Endothelial cell of umbilical vein (primary cell): ENCODE measurements at regions not wholly inside any gene's neighbourhood (a gene's known extent, or its start where the extent isn't known, plus 50 kb on each side); places are given as distances from the start of the nearest gene placed in this dataset.

Experiments
- BruUV-seq: library from RNA; stranded (reverse); fragments of 400-500 nt; replicated peaks from 2 replicates; lab custom pipeline; 2021; lab: Mats Ljungman, UMichigan
- CTCF ChIA-PET: fragments of 300-600, 350-600 bp; sonication (Branson Sonifier 250); formaldehyde crosslinking; loops from one replicate; lab custom pipeline; 2021; ENCODE audit warnings: antibody characterized with exemption, inconsistent platforms; lab: Charles Lee
- POLR2A ChIA-PET: fragments of 300-600, 350-600 bp; sonication (Branson Sonifier 250); formaldehyde crosslinking; loops from one replicate; lab custom pipeline; 2021; ENCODE audit warnings: antibody characterized with exemption, inconsistent platforms; lab: Charles Lee
- DNase-seq: peaks from one replicate; pipeline ENCODE4 v3.0.0-alpha.2; 2011; ENCODE audit warnings: low read depth, low spot score
- FAIRE-seq: peaks from 2 replicates; lab custom pipeline; 2011; peaks lifted over from hg19 to GRCh38; lab: Jason Lieb, UNC
- H2AFZ ChIP-seq: 2 replicates; pipeline ENCODE4 v1.6.0; 2012; ENCODE audit warnings: low read depth, low read length, control low read depth, inconsistent platforms
- H3K27ac ChIP-seq: 2 replicates; pipeline ENCODE4 v1.5.1; 2011; ENCODE audit warnings: low read depth, mild to moderate bottlenecking, control low read depth, low read length, moderate library complexity; ENCODE audit not compliant: insufficient read depth
- H3K27me3 ChIP-seq, 2 experiments: 2 replicates each; pipeline versions ENCODE4 v1.6.0 to v1.6.1; 2011; ENCODE audit warnings: low read length in 2 of 2, mixed read lengths in 1 of 2; ENCODE audit not compliant: control insufficient read depth in 2 of 2, insufficient read depth in 2 of 2
- H3K36me3 ChIP-seq, 2 experiments: 2 replicates in 1 of 2; 3 replicates in 1 of 2; pipeline ENCODE4 v1.5.1; 2011; ENCODE audit warnings: low read length in 2 of 2, mild to moderate bottlenecking in 1 of 2, moderate library complexity in 1 of 2; ENCODE audit not compliant: control insufficient read depth in 2 of 2, insufficient read depth in 2 of 2; ENCODE audit errors: extremely low read depth in 1 of 2
- H3K4me1 ChIP-seq: 3 replicates; pipeline ENCODE4 v1.5.1; 2011; ENCODE audit warnings: mild to moderate bottlenecking, low read length; ENCODE audit not compliant: control insufficient read depth, insufficient read depth; ENCODE audit errors: extremely low read depth
- H3K4me2 ChIP-seq: 2 replicates; pipeline ENCODE4 v1.6.1; 2011; ENCODE audit warnings: low read length, control low read depth, mixed read lengths; ENCODE audit not compliant: insufficient read depth
- H3K4me3 ChIP-seq, 3 experiments: fragments of 200-600 bp in 1 of 3; sonication (generic), shearing (Covaris generic) in 1 of 3; replicated peaks in 1 of 3; 2 replicates each; pipeline ENCODE4 v1.5.1; 2011 to 2016; ENCODE audit warnings: control low read depth in 3 of 3, low read length in 3 of 3, mild to moderate bottlenecking in 2 of 3, inconsistent platforms in 1 of 3, low read depth in 1 of 3, moderate library complexity in 1 of 3; ENCODE audit not compliant: insufficient read depth in 1 of 3
- H3K79me2 ChIP-seq: 2 replicates; pipeline ENCODE4 v1.6.0; 2012; ENCODE audit warnings: low read length, inconsistent platforms; ENCODE audit not compliant: control insufficient read depth, insufficient read depth
- H3K9ac ChIP-seq: replicated peaks from 2 replicates; pipeline ENCODE3; 2011; ENCODE audit warnings: low read length, control low read depth; ENCODE audit not compliant: insufficient read depth; ENCODE audit errors: extremely low read depth
- H3K9me1 ChIP-seq: replicated peaks from 3 replicates; pipeline ENCODE4 v1.6.0; 2011; ENCODE audit warnings: mild to moderate bottlenecking, low read length; ENCODE audit not compliant: control insufficient read depth, insufficient read depth; ENCODE audit errors: extremely low read depth
- H3K9me3 ChIP-seq: replicated peaks from 2 replicates; pipeline ENCODE4 v1.5.1; 2012; ENCODE audit warnings: low read length, inconsistent platforms; ENCODE audit not compliant: control insufficient read depth, insufficient read depth
- H4K20me1 ChIP-seq: replicated peaks from 2 replicates; pipeline ENCODE3; 2011; ENCODE audit warnings: mild to moderate bottlenecking, low read length; ENCODE audit not compliant: control insufficient read depth, insufficient read depth; ENCODE audit errors: extremely low read depth
- CTCF ChIP-seq, 2 donors: IDR thresholded peaks; 1 replicate in 1 of 2; 2 replicates in 1 of 2; pipeline ENCODE4 v1.5.1; 2011; ENCODE audit warnings: low read length in 2 of 2, mild to moderate bottlenecking in 2 of 2, moderate library complexity in 2 of 2, control low read depth in 1 of 2, inconsistent platforms in 1 of 2, low read depth in 1 of 2; ENCODE audit not compliant: insufficient read depth in 1 of 2; ENCODE audit errors: extremely low read depth in 1 of 2
- EZH2 ChIP-seq: IDR thresholded peaks from 2 replicates; pipeline ENCODE4 v1.6.1; 2012; ENCODE audit warnings: borderline replicate concordance, low read depth, mild to moderate bottlenecking, moderate library complexity, low read length, inconsistent platforms; ENCODE audit not compliant: severe bottlenecking
- FOS ChIP-seq: IDR thresholded peaks from 2 replicates; pipeline ENCODE4 v1.6.1; 2011; ENCODE audit warnings: mild to moderate bottlenecking, low read length, moderate library complexity, borderline replicate concordance; ENCODE audit not compliant: insufficient read depth
- GATA2 ChIP-seq: IDR thresholded peaks from 2 replicates; pipeline ENCODE4 v1.7.0; 2011; ENCODE audit warnings: low read depth, mild to moderate bottlenecking, moderate library complexity, mixed read lengths, low read length; ENCODE audit not compliant: insufficient read length, insufficient read depth
- JUN ChIP-seq: IDR thresholded peaks from 2 replicates; pipeline ENCODE4 v1.6.1; 2011; ENCODE audit warnings: borderline replicate concordance, low read depth; ENCODE audit not compliant: insufficient read length, insufficient read depth
- MAX ChIP-seq: IDR thresholded peaks from 2 replicates; pipeline ENCODE4 v1.6.1; 2011; ENCODE audit not compliant: insufficient read depth, insufficient read length
- MYC ChIP-seq: IDR thresholded peaks from one replicate; pipeline ENCODE4 v1.6.1; 2011; ENCODE audit warnings: mild to moderate bottlenecking, low read depth, low read length
- POLR2A ChIP-seq: IDR thresholded peaks from 2 replicates; pipeline ENCODE4 v1.6.1; 2012; ENCODE audit warnings: low read depth, mild to moderate bottlenecking, control low read depth, low read length
- POLR2AphosphoS5 ChIP-seq: IDR thresholded peaks from 2 replicates; pipeline ENCODE4 v1.6.1; 2012; ENCODE audit warnings: low read depth, mild to moderate bottlenecking, control low read depth, low read length, moderate library complexity; ENCODE audit not compliant: insufficient read depth
- dilution Hi-C: fragments of 300-500 bp; cut with MboI; formaldehyde crosslinking; loops from one replicate; pipeline ENCODE4 v1.15.0; 2019; ENCODE audit warnings: low sequenced_read_pairs; ENCODE audit not compliant: extremely low pct_ligation_motif_present
- intact Hi-C: fragments of 100-400 bp; cut with micrococcal nuclease; formaldehyde crosslinking; loops from one replicate; pipeline ENCODE4 v1.10.0; 2022

GRCh38 chr6:90952176-90952575, 365.3 kb upstream of the MAP3K7 start:
- ChIA-PET CTCF (interaction anchor here (1.2 kb wide), 1 partner anchor 12 kb away, joined by 5 read pairs; no protein-coding TSS in a partner anchor), POLR2A (no interaction called here)
- no peak overlapping the region for H3K4me3 ChIP-seq
- H3K27me3 ChIP-seq, result no peaks in the 10 kb centered on the region
- intact Hi-C loops (no loop called here), dilution Hi-C loops (no loop called here)
- no peaks in the 10 kb centered on the region for H3K4me1 ChIP-seq
- H3K79me2 ChIP-seq, result no peaks in the 10 kb centered on the region
- H3K9me1 ChIP-seq, result no peaks in the 10 kb centered on the region
- no peak overlapping the region for H3K27ac ChIP-seq
- TF ChIP-seq MYC, result no peak
- no peak for TF ChIP-seq JUN
- no peak for TF ChIP-seq GATA2
- no peak for TF ChIP-seq MAX
- TF ChIP-seq EZH2, result no peak
- TF ChIP-seq POLR2AphosphoS5, result no peak
- no peak for TF ChIP-seq POLR2A
- no peak for TF ChIP-seq FOS
- TF ChIP-seq CTCF (IDR thresholded peaks at IDR 0.05; ENCODE audit: extremely low read depth in 1 of 2, insufficient read depth in 1 of 2, low read depth in 1 of 2, low read length in 2 of 2), result no peak
- no peak overlapping the region for H2AFZ ChIP-seq
- FAIRE-seq (no peak), DNase-seq (no peak)
- H3K9me3 ChIP-seq, result no peaks in the 10 kb centered on the region
- no peaks in the 10 kb centered on the region for H4K20me1 ChIP-seq
- no peaks in the 10 kb centered on the region for H3K36me3 ChIP-seq
- no peak overlapping the region for H3K9ac ChIP-seq
- BruUV-seq, result no TSS peak
- no peak overlapping the region for H3K4me2 ChIP-seq
